ENCODE measurements at regions not wholly inside any gene's neighbourhood (a gene's known extent, or its start where the extent isn't known, plus 50 kb on each side); places are given as distances from the start of the nearest gene placed in this dataset.

DNA sequence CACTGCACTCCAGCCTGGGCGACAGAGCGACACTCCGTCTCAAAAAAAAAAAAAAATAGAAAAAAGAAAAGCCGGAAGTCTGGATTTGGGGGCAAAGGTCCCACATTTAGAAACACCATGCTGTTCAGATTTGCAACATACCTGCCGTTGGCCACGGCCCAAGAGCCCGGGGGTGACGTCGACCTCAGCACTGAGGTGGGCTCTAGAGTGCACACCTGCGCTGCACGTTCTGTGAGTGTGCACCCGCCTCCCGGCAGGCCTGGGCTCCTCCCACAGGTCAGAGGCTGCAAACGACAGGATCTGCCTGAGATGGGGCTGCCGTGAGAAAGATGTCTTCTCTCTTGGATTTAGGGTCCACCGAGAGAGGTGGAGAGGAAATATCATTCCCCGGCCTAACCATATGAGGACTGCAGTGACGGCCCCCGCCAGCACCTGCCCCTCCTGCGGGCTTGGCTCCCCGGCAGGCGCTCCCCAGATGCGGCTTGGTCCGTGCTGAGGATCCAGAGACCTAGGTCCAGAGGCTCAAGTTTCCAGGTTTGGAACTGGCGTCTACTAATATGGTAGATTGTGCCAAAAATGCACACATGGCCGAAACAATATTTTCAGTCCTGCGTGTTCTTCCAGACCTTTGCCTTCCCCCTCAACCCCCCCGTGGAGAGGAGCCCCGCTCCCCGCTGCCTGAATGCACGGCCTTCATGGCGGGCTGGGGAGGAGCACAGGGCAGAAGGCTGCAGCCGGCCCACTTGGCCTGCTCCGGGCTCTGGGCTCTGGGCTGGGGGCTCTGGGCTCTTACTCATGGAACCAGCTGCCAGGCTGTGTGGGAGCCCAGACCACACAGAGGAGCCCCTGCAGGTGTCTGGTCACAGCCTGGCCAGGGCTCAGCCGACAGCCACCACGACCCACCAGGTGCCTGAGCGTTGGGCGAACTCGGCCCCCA is 58.8 kb upstream of the FBRSL1 start:
- H3K79me2 ChIP-seq (ENCODE audit: low read depth), result no peaks in the 10 kb centered on the region
- H3K4me3 ChIP-seq, result no peak overlapping the region
- no peaks in the 10 kb centered on the region for H3K9me3 ChIP-seq (ENCODE audit: low read depth)
- H3K27ac ChIP-seq, result no peak overlapping the region
- H3K4me2 ChIP-seq, result peak overlapping the region; percentile 68
- Mint-ChIP-seq H3K27ac (no peak overlapping the region), H3K9me3 (peaks cover 17% of the 10 kb centered on the region), H3K4me1 (peaks cover 55% of the 10 kb centered on the region), H3K27me3 (ENCODE audit: insufficient read depth, low read depth) (peaks cover 54% of the 10 kb centered on the region), H3K36me3 (peaks cover 2% of the 10 kb centered on the region), H3K4me3 (peak overlapping the region; percentile 33)
- H3F3A ChIP-seq (ENCODE audit: low read depth), result peaks cover 45% of the 10 kb centered on the region
- no peak for TF ChIP-seq EZH2phosphoT487 (IDR thresholded peaks at IDR 0.05)
- TF ChIP-seq, protein P1, sequence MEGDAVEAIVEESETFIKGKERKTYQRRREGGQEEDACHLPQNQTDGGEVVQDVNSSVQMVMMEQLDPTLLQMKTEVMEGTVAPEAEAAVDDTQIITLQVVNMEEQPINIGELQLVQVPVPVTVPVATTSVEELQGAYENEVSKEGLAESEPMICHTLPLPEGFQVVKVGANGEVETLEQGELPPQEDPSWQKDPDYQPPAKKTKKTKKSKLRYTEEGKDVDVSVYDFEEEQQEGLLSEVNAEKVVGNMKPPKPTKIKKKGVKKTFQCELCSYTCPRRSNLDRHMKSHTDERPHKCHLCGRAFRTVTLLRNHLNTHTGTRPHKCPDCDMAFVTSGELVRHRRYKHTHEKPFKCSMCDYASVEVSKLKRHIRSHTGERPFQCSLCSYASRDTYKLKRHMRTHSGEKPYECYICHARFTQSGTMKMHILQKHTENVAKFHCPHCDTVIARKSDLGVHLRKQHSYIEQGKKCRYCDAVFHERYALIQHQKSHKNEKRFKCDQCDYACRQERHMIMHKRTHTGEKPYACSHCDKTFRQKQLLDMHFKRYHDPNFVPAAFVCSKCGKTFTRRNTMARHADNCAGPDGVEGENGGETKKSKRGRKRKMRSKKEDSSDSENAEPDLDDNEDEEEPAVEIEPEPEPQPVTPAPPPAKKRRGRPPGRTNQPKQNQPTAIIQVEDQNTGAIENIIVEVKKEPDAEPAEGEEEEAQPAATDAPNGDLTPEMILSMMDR (IDR thresholded peaks at IDR 0.05), result no peak
- TF ChIP-seq EZH2 (IDR thresholded peaks at IDR 0.05), result no peak
- peaks cover 51% of the 10 kb centered on the region for H3K4me1 ChIP-seq
- no peaks in the 10 kb centered on the region for H4K20me1 ChIP-seq (ENCODE audit: low read depth)
- H3K27me3 ChIP-seq, result peaks cover 53% of the 10 kb centered on the region
- no peaks in the 10 kb centered on the region for H3K36me3 ChIP-seq
- no peak for DNase-seq (ENCODE audit: low spot score)
- H2AFZ ChIP-seq (replicated peaks), result no peak overlapping the region
- H3K9ac ChIP-seq, result no peak overlapping the region

DNA sequence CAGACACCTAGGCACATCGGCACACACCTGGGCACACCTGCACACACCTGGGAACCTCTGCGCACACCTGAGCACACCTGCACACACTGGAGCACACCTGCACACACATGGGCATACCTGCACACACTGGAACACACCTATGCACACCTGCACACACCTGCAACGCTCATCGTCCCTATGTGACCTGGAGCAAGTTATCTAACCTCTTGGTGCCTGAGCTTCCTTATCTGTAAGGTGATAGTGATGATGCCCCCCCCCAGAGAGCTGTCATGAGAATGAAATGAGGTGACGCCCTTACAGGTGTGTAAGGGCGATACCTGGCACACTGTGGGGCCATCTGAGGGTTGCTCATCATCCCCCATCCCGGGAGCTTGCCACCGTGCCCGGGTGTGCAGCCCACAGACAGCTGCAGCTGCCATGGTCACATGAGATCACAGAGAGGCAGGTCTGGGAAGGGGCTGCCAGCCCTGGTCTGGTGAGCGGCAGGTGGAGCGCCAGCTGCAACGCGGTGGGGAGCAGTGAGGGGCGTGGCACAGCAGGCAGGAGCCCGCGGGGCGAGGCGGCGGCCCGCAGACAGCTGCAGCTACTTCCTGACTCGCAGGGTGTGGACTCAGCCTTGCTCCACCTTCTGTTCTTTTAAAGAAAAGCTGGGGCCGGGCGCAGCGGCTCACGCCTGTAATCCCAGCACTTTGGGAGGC is 59.9 kb upstream of the FBRSL1 start:
- Histone ChIP-seq H3K9ac (no peak overlapping the region), H2AFZ (replicated peaks) (no peak overlapping the region), H4K20me1 (ENCODE audit: low read depth) (no peaks in the 10 kb centered on the region), H3K27ac (no peak overlapping the region), H3F3A (ENCODE audit: low read depth) (peaks cover 45% of the 10 kb centered on the region), H3K79me2 (ENCODE audit: low read depth) (no peaks in the 10 kb centered on the region), H3K4me2 (peak overlapping the region; percentile 68), H3K4me1 (peaks cover 51% of the 10 kb centered on the region), H3K36me3 (no peaks in the 10 kb centered on the region), H3K27me3 (peaks cover 55% of the 10 kb centered on the region), H3K4me3 (no peak overlapping the region), H3K9me3 (ENCODE audit: low read depth) (no peaks in the 10 kb centered on the region)
- Mint-ChIP-seq H3K9me3 (peaks cover 18% of the 10 kb centered on the region), H3K36me3 (peaks cover 2% of the 10 kb centered on the region), H3K4me1 (peaks cover 57% of the 10 kb centered on the region), H3K4me3 (peak overlapping the region; percentile 67), H3K27me3 (ENCODE audit: insufficient read depth, low read depth) (peaks cover 59% of the 10 kb centered on the region), H3K27ac (peak overlapping the region; percentile 50)
- peak; percentile 86 for DNase-seq (ENCODE audit: low spot score)
- TF ChIP-seq EZH2phosphoT487 (IDR thresholded peaks at IDR 0.05), result no peak

DNA sequence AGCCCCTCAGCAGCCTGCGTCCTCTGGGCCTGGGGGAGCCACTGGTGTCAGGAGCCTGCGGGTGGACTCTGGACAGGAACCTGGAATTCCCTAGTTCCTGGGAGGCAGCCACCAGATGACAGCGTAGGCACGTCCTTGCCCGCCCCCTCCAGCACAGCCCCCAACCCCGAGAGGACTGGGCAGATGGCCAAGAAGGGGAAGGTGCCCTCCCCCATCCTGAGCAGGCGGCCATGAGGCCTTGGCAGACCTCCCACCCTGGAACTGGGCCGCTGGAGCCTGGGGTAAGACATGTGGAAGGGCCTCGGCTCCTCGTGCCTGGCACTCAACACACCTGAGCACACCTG is 60.4 kb upstream of the FBRSL1 start:
- H3K4me3 ChIP-seq, result peak overlapping the region; percentile 14
- peaks cover 61% of the 10 kb centered on the region for H3K27me3 Mint-ChIP-seq (ENCODE audit: insufficient read depth, low read depth)

More for the DNA sequence above, 60.4 kb upstream of the FBRSL1 start:
- Mint-ChIP-seq H3K27ac (peak overlapping the region; percentile 46), H3K9me3 (peaks cover 22% of the 10 kb centered on the region), H3K4me1 (peaks cover 59% of the 10 kb centered on the region), H3K36me3 (peaks cover 2% of the 10 kb centered on the region), H3K4me3 (peak overlapping the region; percentile 67)
- no peaks in the 10 kb centered on the region for H3K9me3 ChIP-seq (ENCODE audit: low read depth)
- peaks cover 52% of the 10 kb centered on the region for H3K27me3 ChIP-seq
- H2AFZ ChIP-seq (replicated peaks), result no peak overlapping the region
- no peak for TF ChIP-seq EZH2phosphoT487 (IDR thresholded peaks at IDR 0.05)
- TF ChIP-seq, protein P1 (IDR thresholded peaks at IDR 0.05), result no peak
- no peak for TF ChIP-seq EZH2 (IDR thresholded peaks at IDR 0.05)
- H3F3A ChIP-seq (ENCODE audit: low read depth), result peaks cover 44% of the 10 kb centered on the region
- no peaks in the 10 kb centered on the region for H3K79me2 ChIP-seq (ENCODE audit: low read depth)
- peak; percentile 43 for DNase-seq (ENCODE audit: low spot score)
- H3K9ac ChIP-seq, result no peak overlapping the region
- H3K4me2 ChIP-seq, result peak overlapping the region; percentile 68
- H3K27ac ChIP-seq, result peak overlapping the region; percentile 58
- H4K20me1 ChIP-seq (ENCODE audit: low read depth), result no peaks in the 10 kb centered on the region
- H3K4me1 ChIP-seq, result peaks cover 52% of the 10 kb centered on the region
- H3K36me3 ChIP-seq, result no peaks in the 10 kb centered on the region
